ENCODE measurements at regions not wholly inside any gene's neighbourhood (a gene's known extent, or its start where the extent isn't known, plus 50 kb on each side); places are given as distances from the start of the nearest gene placed in this dataset.

DNA sequence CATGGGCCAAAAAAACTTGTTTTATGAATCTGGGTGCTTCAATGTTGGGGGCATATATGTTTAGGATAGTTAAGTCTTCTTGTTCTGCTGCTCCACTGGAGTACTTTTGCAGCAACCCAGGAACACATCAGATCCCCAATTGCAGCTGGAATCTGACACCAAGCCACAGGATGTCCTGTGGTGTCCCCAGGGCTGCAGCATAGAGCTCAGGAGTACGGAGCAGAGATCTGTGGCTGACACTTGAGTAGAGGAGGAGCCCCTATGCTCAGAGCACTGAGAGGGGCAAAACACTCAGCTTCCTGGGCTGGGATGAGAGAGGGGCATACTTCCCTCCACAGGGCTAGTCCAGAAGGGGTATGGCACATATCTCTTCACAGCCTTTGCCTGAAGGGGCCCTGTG is 138.9 kb upstream of the ERBB4 start:
- no peak for TF ChIP-seq CTCF (IDR thresholded peaks at IDR 0.05)
- ATAC-seq (ENCODE audit: low FRiP score) = no peak
- DNase-seq (ENCODE audit: low spot score) = no peak

DNA sequence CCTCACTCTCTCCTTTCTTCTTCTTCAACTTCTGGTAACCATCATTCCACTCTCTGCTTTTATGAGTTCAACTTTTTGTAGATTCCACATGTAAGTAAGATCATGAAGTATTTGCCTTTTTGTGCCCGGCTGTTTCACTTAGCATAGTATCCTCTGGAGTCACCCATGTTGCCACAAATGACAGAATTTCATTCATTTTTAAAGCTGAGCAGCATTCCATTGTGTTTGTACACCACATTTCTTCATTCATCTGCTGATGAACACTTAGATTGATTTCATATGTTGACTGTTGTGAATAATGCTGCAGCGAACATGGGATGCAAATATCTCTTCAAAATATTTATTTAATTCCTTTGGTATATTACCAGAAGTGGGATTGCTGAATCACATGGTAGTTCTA is 133.6 kb upstream of the ERBB4 start:
- ATAC-seq (ENCODE audit: low FRiP score) (no peak), DNase-seq (ENCODE audit: low spot score) (no peak)
- no peak for TF ChIP-seq CTCF (IDR thresholded peaks at IDR 0.05)

DNA sequence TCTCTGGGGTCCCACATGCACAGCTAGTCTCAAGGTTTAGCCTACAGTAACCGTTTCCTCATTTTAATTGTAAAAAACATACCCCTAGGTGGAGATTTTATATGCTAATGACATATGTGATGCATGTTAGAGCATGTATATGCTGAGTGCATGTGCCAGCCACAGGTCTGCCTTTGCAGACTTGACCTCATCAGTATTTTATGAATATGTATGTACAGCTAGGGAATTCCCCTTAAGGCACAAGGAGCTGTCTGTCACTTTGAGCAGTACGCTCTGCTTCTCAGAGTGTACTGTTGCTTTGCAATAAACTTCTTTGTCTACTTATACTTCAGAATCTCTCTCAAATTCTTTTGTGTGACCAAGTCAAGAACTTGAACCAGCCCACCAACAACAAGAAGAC is 131.2 kb upstream of the ERBB4 start:
- TF ChIP-seq CTCF (IDR thresholded peaks at IDR 0.05) = no peak
- ATAC-seq (ENCODE audit: low FRiP score) (no peak), DNase-seq (ENCODE audit: low spot score) (no peak)

DNA sequence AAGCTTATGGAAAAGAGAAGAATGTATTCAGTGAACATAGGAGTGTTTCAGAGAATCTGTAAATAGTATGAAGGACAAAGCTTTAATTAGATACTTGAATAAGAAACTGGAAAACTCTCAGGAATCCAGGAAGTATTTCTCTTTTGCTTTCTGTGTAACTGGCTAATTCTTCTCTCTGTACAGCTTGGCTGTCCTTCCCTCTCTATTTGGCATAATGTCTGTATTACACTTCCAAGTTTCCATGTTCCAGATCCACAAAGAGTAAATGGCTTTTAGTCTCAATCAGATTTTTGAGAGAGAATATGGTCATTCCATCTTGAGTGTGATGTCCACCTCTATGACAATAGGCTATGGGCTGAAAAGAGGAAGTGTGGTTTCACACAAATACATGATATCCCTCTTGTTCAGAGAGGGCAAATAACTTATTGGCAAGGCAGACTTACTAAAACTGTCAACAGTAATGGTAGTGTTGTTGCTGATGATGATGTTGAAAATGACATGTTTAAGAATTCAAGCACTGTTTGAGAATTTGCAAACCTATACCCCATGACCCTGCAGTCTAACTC is 129.2 kb upstream of the ERBB4 start:
- DNase-seq (ENCODE audit: low spot score) (no peak), ATAC-seq (ENCODE audit: low FRiP score) (no peak)
- no peak for TF ChIP-seq CTCF (IDR thresholded peaks at IDR 0.05)

- TF ChIP-seq CTCF (IDR thresholded peaks at IDR 0.05) = no peak
- no peak for ATAC-seq (ENCODE audit: low FRiP score)
- no peak for DNase-seq (ENCODE audit: low spot score)
These were observed 127.3 kb upstream of the ERBB4 start for GRCh38 chr2:212665948-212666347.

DNA sequence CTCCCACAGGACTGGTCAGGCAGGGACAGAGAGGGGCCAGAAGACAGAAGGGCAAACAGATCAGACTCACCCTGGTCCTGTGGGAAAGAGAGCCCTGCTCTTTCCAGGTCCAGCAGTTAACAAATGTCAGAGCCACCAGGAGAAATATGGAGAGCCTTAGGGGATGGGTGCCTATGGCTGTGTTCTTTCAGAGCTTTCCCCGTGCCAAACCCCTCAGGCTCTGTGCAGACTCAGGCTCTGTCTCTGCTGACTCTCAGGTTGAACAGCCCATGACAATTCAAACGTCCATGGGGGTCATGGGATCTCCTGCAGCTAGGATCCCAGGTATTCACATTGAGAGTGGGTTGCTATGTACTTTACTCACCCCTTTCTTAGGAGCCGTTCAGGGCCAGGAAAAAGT is 120.8 kb upstream of the ERBB4 start:
- ATAC-seq (ENCODE audit: low FRiP score) (no peak), DNase-seq (ENCODE audit: low spot score) (no peak)
- TF ChIP-seq CTCF (IDR thresholded peaks at IDR 0.05) = no peak

GRCh38 chr2:212649646-212650045 is 111.0 kb upstream of the ERBB4 start:
- DNase-seq (ENCODE audit: low spot score) (no peak), ATAC-seq (ENCODE audit: low FRiP score) (no peak)
- TF ChIP-seq CTCF (IDR thresholded peaks at IDR 0.05) = no peak

Data from omental fat pad (tissue), 3 donors.